Astrocyte (in vitro differentiated cells and primary cell): ENCODE measurements at regions not wholly inside any gene's neighbourhood (a gene's known extent, or its start where the extent isn't known, plus 50 kb on each side); places are given as distances from the start of the nearest gene placed in this dataset.

ENCODE experiments used
- CTCF ChIP-seq: IDR thresholded peaks from 2 replicates; pipeline ENCODE4 v1.5.1; 2011; ENCODE audit warnings: low read depth, mild to moderate bottlenecking, inconsistent platforms, low read length, moderate library complexity; ENCODE audit not compliant: insufficient read depth
- EZH2 ChIP-seq: IDR thresholded peaks from 2 replicates; pipeline ENCODE4 v1.6.1; 2012; ENCODE audit warnings: mild to moderate bottlenecking, low read length, inconsistent platforms; ENCODE audit not compliant: insufficient read depth

GRCh38 chr13:103229674-103230073 lies 163.5 kb upstream of the SLC10A2 start:
- no peak for TF ChIP-seq EZH2
- TF ChIP-seq CTCF = no peak
